Vagina (tissue), 2 donors: ENCODE measurements at regions not wholly inside any gene's neighbourhood (a gene's known extent, or its start where the extent isn't known, plus 50 kb on each side); places are given as distances from the start of the nearest gene placed in this dataset.
A peak's percentile ranks its signal among the peaks of the same experiment; 100 is the strongest.

Experiments
- DNase-seq, 2 donors: peaks; one replicate each; pipeline ENCODE4 v3.0.0-alpha.2; 2017; ENCODE audit errors: extremely low spot score in 2 of 2
- H3K27ac ChIP-seq: fragments of 200-600 bp; sonication (generic); one replicate; pipeline ENCODE4 v1.5.1; 2019
- H3K27me3 ChIP-seq: fragments of 200-600 bp; sonication (generic); one replicate; pipeline ENCODE4 v1.5.1; 2019
- H3K36me3 ChIP-seq, 2 donors: fragments of 200-600 bp; sonication (generic); one replicate each; pipeline ENCODE4 v1.5.1; 2017 to 2019
- H3K4me1 ChIP-seq: fragments of 200-600 bp; sonication (generic); one replicate; pipeline ENCODE4 v1.5.1; 2019
- H3K4me3 ChIP-seq, 2 donors: fragments of 200-600 bp; sonication (generic); 1 replicate in 1 of 2; 2 replicates in 1 of 2; pipeline ENCODE4 v1.5.1; 2016 to 2019
- H3K9me3 ChIP-seq: fragments of 200-600 bp; sonication (generic); one replicate; pipeline ENCODE4 v1.5.1; 2019
- CTCF ChIP-seq, 3 experiments: fragments of 450-650 bp in 2 of 3; fragments of 200-600 bp in 1 of 3; sonication (generic) in 1 of 3; IDR thresholded peaks; one replicate each; pipeline ENCODE4 v1.5.1; 2017 to 2019; ENCODE audit warnings: antibody characterized with exemption in 3 of 3, mild to moderate bottlenecking in 2 of 3, moderate library complexity in 2 of 3
- POLR2A ChIP-seq, 2 donors: fragments of 450-650 bp; IDR thresholded peaks; one replicate each; pipeline ENCODE4 v1.6.1; 2017; ENCODE audit warnings: antibody characterized with exemption in 2 of 2, mild to moderate bottlenecking in 2 of 2, moderate library complexity in 2 of 2
- POLR2AphosphoS5 ChIP-seq, 2 donors: sonication (generic); formaldehyde crosslinking; IDR thresholded peaks; one replicate each; pipeline ENCODE4 v1.9.0; 2017; ENCODE audit warnings: antibody characterized with exemption in 2 of 2, mild to moderate bottlenecking in 2 of 2, low read depth in 1 of 2; ENCODE audit not compliant: insufficient read depth in 1 of 2
- intact Hi-C: fragments of 100-400 bp; cut with DNase I; formaldehyde crosslinking; loops from one replicate; pipeline ENCODE4 v1.15.1; 2023

- intact Hi-C loops: no loop called here
- H3K27ac ChIP-seq: no peak overlapping the region
- H3K4me1 ChIP-seq: peaks cover 11% of the 10 kb centered on the region
- no peaks in the 10 kb centered on the region for H3K36me3 ChIP-seq
- no peak for TF ChIP-seq CTCF (IDR thresholded peaks at IDR 0.05)
- no peak overlapping the region for H3K4me3 ChIP-seq
- no peak for DNase-seq
- no peaks in the 10 kb centered on the region for H3K9me3 ChIP-seq
- no peaks in the 10 kb centered on the region for H3K27me3 ChIP-seq
These were observed 121.8 kb upstream of the CWC22 start for GRCh38 chr2:180128861-180129260.

- DNase-seq: no peak
- Histone ChIP-seq H3K27ac (no peak overlapping the region), H3K36me3 (no peaks in the 10 kb centered on the region), H3K9me3 (no peaks in the 10 kb centered on the region), H3K4me1 (peaks cover 11% of the 10 kb centered on the region), H3K27me3 (no peaks in the 10 kb centered on the region), H3K4me3 (no peak overlapping the region)
- intact Hi-C loops: no loop called here
- TF ChIP-seq POLR2AphosphoS5 (IDR thresholded peaks at IDR 0.05; ENCODE audit: insufficient read depth in 1 of 2, low read depth in 1 of 2) (peak in 1 of 2 donors; percentile 29), POLR2A (IDR thresholded peaks at IDR 0.05) (no peak), CTCF (IDR thresholded peaks at IDR 0.05) (peak in 2 of 3 experiments; percentile 34 to 47)
These were observed 118.3 kb upstream of the CWC22 start for GRCh38 chr2:180125245-180125962.

GRCh38 chr2:180124273-180125139, 117.4 kb upstream of the CWC22 start:
- Histone ChIP-seq H3K27me3 (no peaks in the 10 kb centered on the region), H3K4me1 (peaks cover 11% of the 10 kb centered on the region), H3K9me3 (no peaks in the 10 kb centered on the region), H3K36me3 (no peaks in the 10 kb centered on the region), H3K4me3 (no peak overlapping the region), H3K27ac (no peak overlapping the region)
- intact Hi-C loops: no loop called here
- no peak for DNase-seq
- no peak for TF ChIP-seq POLR2A (IDR thresholded peaks at IDR 0.05)
- peak; percentile 21 to 67 (median 47) for TF ChIP-seq CTCF (IDR thresholded peaks at IDR 0.05)

GRCh38 chr2:180122874-180123273, 115.8 kb upstream of the CWC22 start:
- no peak for DNase-seq
- Histone ChIP-seq H3K9me3 (no peaks in the 10 kb centered on the region), H3K27ac (no peak overlapping the region), H3K4me1 (peaks cover 11% of the 10 kb centered on the region), H3K36me3 (no peaks in the 10 kb centered on the region), H3K27me3 (no peaks in the 10 kb centered on the region), H3K4me3 (no peak overlapping the region)
- no peak for TF ChIP-seq POLR2A (IDR thresholded peaks at IDR 0.05)
- TF ChIP-seq CTCF (IDR thresholded peaks at IDR 0.05): no peak
- no peak for TF ChIP-seq POLR2AphosphoS5 (IDR thresholded peaks at IDR 0.05; ENCODE audit: insufficient read depth in 1 of 2, low read depth in 1 of 2)
- intact Hi-C loops: no loop called here

- no peak overlapping the region for H3K27ac ChIP-seq
- H3K4me3 ChIP-seq: no peak overlapping the region
- TF ChIP-seq POLR2A (IDR thresholded peaks at IDR 0.05) (no peak), CTCF (IDR thresholded peaks at IDR 0.05) (no peak), POLR2AphosphoS5 (IDR thresholded peaks at IDR 0.05; ENCODE audit: insufficient read depth in 1 of 2, low read depth in 1 of 2) (no peak)
- no peaks in the 10 kb centered on the region for H3K9me3 ChIP-seq
- no peaks in the 10 kb centered on the region for H3K36me3 ChIP-seq
- no peaks in the 10 kb centered on the region for H3K27me3 ChIP-seq
- intact Hi-C loops: no loop called here
- no peaks in the 10 kb centered on the region for H3K4me1 ChIP-seq
- no peak for DNase-seq
These were observed 108.6 kb upstream of the CWC22 start for GRCh38 chr2:180115675-180116074.
